ENCODE measurements at regions not wholly inside any gene's neighbourhood (a gene's known extent, or its start where the extent isn't known, plus 50 kb on each side); places are given as distances from the start of the nearest gene placed in this dataset.
"Not testable (repeated sequence)": the region's sequence is repeated elsewhere in the genome, so short reads cannot be mapped to it uniquely, and the experiment has no call there.

DNA sequence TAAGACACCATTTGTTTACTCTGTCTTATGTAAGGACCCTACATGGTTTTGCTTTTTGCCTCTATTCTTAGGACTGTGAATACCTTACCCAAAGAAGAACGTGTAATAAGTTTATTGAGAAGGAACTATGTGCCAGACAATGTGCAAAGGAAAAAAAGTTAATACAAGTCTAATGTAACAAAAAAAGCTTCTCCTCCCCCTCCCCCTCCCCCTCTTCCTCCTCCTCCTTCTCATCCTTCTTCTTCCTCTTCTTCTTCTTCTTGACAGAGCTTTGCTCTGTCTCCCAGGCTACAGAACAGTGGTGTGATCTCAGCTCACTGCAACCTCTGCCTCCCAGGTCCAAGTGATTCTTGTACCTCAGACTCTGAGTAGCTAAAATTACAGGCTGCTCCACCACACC is 50.9 kb upstream of the MITF start:
- no peak for TF ChIP-seq ZFX (IDR thresholded peaks at IDR 0.05; ENCODE audit: borderline replicate concordance)
- TF ChIP-seq, protein P1, sequence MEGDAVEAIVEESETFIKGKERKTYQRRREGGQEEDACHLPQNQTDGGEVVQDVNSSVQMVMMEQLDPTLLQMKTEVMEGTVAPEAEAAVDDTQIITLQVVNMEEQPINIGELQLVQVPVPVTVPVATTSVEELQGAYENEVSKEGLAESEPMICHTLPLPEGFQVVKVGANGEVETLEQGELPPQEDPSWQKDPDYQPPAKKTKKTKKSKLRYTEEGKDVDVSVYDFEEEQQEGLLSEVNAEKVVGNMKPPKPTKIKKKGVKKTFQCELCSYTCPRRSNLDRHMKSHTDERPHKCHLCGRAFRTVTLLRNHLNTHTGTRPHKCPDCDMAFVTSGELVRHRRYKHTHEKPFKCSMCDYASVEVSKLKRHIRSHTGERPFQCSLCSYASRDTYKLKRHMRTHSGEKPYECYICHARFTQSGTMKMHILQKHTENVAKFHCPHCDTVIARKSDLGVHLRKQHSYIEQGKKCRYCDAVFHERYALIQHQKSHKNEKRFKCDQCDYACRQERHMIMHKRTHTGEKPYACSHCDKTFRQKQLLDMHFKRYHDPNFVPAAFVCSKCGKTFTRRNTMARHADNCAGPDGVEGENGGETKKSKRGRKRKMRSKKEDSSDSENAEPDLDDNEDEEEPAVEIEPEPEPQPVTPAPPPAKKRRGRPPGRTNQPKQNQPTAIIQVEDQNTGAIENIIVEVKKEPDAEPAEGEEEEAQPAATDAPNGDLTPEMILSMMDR (IDR thresholded peaks at IDR 0.05), result no peak
- H3K27ac ChIP-seq, result no peak overlapping the region

DNA sequence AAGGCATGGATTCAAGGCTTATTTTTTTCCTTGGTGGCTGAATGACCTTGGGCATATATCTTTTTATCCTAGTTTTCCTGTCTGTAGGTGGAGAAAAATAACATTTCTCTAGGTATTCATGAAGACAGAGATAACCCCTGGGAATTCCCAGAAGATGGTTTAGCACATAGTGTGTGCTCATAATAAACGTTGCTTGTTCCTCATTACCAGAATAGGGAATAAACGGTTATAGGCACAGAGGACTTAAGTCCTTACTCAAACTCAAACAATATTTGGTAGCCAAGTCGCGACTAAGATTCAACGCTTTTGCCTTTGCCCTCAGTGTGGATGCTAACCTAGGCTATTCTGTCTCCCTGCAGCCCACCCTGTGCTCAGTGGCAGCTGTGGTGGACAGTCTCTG is 51.6 kb upstream of the MITF start:
- H3K27ac ChIP-seq, result no peak overlapping the region
- TF ChIP-seq, protein P1 (IDR thresholded peaks at IDR 0.05), result no peak
- TF ChIP-seq ZFX (IDR thresholded peaks at IDR 0.05; ENCODE audit: borderline replicate concordance), result no peak

DNA sequence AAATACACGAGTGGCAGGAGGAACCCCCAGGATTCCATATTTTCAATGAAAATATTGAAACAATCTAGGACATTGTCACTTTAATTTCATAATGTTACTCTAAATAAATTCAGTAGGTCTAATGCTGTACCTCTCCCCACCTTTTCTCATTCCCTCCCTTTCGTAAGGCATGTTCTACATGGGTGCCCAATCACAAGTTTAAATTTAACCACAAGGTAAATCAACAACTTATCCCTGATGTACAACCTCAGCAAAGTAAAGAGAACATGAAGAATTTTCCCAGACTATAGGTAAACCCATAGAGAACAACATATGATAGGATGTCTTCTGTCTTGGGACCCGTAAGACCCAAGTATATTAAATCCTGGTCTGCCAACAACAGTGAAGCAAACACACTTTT is 53.2 kb upstream of the MITF start:
- no peak overlapping the region for H3K27ac ChIP-seq
- no peak for TF ChIP-seq ZFX (IDR thresholded peaks at IDR 0.05; ENCODE audit: borderline replicate concordance)
- TF ChIP-seq, protein P1 (IDR thresholded peaks at IDR 0.05), result no peak

DNA sequence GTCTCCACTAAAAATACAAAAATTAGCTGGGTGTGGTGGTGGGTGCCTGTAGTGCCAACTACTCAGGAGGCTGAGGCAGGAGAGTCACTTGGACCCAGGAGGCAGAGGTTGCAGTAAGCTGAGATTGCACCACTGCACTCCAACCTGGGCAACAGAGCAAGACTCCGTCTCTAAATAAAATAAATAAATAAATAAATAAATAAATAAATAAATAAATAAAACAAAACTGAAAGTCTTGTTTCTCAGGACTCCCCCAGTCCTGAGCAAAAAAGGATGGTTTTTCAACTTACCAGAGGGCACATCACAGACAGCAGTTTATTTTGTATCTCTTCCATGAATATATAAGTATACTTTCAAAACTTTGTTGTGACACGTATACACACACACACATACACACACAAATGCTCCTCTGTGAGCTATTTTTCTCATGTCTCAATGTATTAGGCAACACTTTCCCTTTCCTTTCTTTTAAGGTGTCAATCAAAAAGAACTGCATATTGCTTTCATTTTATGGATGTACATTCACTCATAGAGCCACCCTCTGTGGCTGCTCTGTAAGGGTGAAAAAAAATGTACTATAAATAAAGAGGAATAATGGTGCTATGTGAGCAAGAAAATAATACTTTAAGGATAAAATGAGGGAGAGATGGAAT is 54.8 kb upstream of the MITF start:
- no peak overlapping the region for H3K27ac ChIP-seq
- no peak for TF ChIP-seq ZFX (IDR thresholded peaks at IDR 0.05; ENCODE audit: borderline replicate concordance)
- TF ChIP-seq, protein P1 (IDR thresholded peaks at IDR 0.05), result no peak

DNA sequence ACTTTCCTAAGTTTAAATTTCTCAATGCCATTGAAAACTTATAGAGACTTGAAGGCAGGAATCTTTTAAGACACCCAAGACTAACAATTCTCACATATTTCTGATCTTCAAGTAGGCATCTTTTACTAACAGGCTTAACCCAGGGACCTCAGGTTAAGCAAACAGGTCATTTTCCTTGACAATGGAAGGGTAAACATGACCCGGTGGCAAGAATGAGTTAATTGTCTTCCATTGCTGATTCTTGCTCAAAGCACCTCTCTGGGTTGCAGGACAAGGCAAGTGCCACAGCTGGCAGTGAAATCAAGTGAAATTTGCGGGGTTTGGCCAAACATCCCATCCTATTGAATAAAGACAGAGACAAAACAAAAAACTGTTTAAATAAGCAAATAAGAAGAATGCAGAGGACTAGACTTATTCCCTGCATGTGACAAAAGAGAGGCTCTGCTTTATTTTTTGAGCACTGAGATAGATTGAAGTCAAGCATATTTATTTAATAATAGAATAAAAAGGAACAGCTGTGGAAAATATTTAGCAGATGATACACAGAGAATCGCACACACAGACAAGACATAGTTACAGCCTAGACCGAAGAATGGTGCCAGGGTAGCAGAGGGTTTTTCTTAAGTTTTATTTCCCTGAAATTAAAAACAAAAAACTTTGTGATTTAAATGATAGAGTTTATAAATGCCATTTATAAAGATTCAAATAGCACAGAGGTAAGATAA is 56.0 kb upstream of the MITF start:
- no peak overlapping the region for H3K27ac ChIP-seq
- TF ChIP-seq, protein P1 (IDR thresholded peaks at IDR 0.05), result no peak
- TF ChIP-seq ZFX (IDR thresholded peaks at IDR 0.05; ENCODE audit: borderline replicate concordance), result no peak

DNA sequence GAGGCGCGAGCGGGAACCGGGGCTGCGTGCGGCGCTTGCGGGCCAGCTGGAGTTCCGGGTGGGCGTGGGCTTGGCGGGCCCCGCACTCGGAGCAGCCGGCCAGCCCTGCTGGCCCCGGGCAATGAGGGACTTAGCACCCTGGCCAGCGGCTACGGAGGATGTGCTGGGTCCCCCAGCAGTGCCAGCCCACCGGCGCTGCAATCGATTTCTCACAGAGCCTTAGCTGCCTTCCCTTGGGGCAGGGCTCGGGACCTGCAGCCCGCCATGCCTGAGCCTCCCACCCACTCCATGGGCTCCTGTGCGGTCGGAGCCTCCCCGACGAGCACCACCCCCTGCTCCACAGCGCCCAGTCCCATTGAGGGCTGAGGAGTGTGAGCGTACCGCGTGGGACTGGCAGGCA is 61.8 kb upstream of the MITF start:
- not testable (repeated sequence) for H3K27ac ChIP-seq

DNA sequence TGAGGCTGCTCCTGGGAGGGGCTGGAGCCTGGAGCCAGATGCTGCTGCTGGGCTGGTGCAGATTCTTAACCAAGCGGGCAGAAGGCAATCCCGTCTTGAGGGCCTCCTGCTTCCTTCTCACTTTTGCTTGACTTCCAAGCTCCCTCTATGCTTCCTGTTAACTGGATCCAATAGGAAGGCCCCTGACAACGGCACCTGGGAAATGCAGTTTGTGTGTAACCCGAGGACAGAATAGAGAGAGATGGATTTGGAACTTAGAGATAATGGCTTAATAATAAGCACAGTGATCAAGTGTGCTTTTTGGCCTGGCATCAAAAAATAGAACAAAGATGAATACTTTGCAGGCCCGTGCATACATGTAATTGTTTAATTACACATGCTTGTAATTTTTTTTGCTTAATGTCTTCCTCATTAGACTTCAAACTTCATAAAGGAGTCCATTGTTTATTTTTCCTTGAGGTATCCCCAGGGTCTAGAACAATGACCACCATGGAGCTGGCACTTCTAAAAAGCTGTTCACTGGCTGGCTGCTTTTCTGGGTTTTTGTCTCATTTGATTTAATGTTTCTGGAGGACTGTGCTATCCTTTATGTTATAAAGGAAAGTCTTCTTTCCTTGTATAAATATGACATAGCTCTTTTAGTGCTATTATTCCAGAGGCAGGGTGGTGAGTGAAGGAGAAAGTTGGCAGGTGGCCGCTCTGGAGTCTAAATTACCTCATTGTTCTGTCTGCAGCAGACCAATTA is 63.3 kb upstream of the MITF start:
- TF ChIP-seq, protein P1 (IDR thresholded peaks at IDR 0.05), result no peak
- no peak for TF ChIP-seq ZFX (IDR thresholded peaks at IDR 0.05; ENCODE audit: borderline replicate concordance)

More for the DNA sequence above, 63.3 kb upstream of the MITF start:
- H3K27ac ChIP-seq, result no peak overlapping the region

Data from 22Rv1 (cell line).